HG03571 (cell line): ENCODE measurements at regions not wholly inside any gene's neighbourhood (a gene's known extent, or its start where the extent isn't known, plus 50 kb on each side); places are given as distances from the start of the nearest gene placed in this dataset.

Experiments
- ATAC-seq: cut with Tn5 transposase; IDR thresholded peaks from one replicate; pipeline ENCODE4 v1.9.1; 2021; ENCODE audit not compliant: unreplicated experiment

- no peak for ATAC-seq
These were observed 244.9 kb upstream of the AGA start for GRCh38 chr4:177687117-177687516.

DNA sequence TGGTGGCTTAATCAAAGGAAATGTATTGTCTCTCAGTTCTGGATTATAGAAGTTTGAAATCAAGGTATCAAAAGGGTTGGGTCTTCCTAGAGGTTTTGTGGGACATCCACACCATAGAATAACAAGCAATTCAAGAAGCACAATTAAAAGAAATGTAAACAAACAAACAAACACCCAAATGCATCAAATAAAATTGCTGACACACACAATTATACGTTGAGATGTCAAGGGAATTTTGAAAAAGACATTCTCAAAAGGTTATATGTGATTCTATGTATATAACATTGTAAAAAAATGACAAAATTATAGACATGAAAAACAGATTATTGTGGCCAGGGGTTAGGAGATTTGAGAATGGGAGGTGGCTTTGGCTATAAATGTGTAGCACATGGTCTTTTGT, 250.7 kb upstream of the AGA start:
- ATAC-seq: no peak

DNA sequence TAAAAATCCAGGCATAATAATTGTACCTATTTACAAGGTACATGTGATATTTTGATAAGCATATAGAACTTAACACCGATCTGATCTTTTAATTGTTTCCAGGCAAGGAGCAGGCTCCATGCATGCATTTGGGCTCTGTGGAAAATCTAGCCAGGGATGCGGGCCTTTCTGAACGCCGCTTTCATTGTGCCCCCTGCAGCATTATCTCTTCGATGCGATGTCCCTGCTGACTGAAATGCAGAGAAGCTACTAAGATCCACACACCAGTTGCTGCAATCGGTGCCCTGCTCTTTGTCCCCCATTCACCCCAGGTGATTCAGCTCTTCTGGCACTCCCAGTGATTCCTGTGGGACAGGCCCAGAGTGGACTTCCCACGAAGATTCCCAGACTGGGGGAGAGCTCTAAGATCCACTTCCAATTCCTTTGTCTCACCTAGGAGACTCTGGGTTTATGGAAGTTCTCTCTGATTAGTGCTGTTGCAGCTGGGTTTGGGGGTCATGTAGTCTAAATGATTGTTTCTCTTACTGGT, 254.3 kb upstream of the AGA start:
- no peak for ATAC-seq

DNA sequence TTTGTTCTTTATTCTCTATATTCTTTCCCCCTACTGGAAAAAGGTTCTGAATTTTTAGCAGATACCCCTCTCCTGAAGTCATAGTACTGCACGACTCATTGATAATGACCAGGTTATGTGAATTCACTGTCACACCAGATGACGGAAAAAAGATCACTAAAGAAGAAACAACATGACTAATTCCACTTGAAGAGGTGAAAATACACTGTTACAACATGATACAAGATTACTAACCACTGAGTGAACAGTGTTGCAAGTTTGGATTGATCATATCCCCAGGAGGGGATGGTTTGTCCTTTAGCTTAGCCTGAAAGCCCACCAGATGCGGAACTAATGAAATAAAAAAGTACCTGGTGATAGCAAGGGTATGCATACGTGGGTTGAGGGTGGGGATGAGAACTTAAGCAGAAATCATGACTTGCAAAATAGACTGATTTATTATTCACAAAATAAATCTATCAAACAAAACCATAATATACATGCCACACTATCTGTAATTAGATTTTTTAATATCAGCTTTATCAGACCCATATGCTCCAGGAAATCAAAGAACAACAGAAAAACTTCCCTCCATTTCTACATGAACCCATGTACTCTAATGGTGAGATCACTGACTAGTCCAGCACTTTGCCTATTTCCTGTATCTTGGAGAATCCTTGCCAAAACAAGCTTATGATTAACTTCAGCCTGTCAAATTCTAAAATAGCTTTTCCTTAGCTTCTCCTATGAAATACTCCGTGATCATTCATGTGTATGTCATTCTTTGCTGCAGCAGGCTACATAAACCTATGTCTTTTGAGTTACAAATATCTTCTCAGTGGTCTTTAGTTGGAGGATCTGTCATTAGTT, 257.4 kb upstream of the AGA start:
- ATAC-seq: no peak

DNA sequence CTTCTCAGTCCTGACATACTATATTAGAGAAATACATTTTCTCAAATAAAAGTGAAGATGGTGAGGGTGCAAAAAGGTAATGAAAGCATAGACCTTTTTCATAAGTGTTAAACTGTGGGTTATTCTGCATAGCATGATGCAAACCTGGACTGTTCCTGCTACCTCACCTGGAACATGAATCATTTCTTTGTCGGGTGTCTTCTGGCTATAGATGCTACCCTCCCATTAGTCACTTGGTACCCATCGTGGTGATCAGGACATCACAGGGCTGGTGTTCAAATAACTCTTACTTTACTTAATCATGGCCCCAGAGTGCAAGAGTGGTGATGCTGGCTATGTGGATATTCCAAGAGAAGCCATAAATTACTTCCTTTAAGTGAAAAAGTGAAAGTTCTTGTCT, 264.7 kb upstream of the AGA start:
- ATAC-seq: no peak

DNA sequence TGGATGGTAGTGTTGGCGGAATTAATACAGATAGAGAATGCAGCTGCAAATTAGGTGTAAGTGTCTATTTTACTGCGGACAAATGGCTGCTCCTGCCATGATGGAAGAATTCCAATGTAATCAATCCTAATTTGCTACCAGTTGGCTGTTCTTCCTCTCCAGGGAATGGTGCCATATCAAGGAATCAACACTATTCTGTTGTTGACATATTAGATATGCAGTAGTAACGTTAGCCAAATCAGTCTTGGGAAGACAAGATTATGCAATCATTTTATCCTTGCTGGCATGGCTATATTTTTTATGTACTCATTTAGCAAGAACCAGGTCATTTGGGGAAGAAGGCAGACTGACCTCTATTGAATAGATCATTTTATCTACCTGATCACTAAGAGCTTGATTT, 271.2 kb upstream of the AGA start:
- ATAC-seq: no peak

GRCh38 chr4:177717407-177717806, 275.2 kb upstream of the AGA start:
- no peak for ATAC-seq

GRCh38 chr4:177718514-177718913, 276.3 kb upstream of the AGA start:
- ATAC-seq: no peak

GRCh38 chr4:177726111-177726510, 283.9 kb upstream of the AGA start:
- no peak for ATAC-seq

DNA sequence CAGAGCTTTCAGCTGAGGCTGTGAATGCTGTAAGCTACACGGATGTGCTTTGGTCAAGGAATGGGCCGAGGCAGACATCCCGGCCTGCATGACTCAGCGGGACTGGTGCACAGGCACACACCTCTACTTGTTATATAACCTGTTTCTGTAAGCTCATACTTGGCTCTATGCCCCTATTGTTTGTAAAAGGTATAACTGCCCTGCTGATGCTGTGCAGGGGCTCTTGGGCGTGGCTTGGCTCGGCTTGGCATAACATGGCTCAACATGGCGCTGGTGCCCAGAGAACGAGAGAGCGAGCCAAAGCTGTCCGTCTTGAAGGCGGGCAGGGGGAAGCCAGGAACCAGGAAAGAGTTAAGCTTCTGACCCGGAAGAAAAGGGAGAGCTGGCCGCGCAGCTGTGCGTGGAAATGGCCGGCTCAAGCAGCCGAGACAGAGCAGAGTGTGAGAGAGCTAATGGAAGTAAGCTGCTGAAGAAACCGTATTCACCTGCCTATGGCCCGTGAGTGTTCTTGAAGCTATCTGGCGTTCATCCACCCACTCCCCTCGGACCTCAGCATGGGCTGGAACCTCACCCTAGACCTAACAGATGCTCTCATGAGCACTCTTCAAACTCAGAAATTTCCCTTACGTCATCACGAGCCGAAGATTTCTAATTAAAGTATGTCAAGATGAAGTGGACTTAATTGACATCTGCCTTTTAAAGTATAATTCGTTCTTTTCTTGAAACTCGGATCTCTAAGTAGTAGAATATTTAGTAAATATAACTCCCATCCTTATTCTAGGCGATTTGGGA, 286.3 kb upstream of the AGA start:
- ATAC-seq: no peak

DNA sequence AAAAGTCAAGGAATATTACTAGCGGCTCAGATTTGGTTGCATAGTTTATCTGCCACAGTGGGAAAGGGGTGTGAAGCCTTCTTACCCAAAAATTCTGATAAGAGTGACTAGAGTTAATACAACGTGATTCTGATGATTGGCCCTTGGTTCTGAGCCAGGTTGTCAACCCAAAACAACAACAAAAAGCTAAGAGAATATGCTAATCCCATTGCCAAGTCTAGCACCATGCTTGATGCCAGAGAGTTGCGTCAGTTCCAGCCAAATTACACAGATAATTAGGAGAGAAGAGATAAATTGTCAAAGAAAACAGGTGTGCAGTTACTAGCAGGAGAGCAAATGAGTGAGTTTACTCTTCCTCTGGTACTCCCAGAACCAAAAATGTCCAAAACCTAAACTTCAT, 287.4 kb upstream of the AGA start:
- no peak for ATAC-seq

DNA sequence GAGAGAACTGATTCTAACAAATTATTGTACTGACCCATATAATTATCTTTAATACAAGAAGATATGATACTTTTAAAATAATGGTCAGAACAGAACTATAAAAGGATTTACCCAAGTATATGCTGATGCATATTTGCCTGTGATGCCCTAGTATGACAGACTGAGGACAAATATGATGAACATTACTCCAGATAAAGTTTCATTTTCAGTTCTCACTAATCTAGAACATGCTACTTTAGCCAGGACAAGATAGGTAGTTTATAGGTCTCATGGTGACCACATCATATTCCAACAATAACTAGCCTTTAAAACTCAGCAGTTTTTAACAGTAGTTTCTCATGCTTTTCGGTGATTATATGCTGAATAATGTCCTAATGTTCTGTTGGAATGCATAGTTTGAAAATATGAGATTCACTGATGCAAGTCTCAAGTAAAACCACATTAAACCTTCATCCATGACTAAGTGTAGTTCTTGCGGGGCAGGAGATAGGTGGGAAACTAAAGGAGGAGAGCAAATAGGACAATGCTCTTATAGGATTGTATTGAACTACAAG, 295.2 kb upstream of the AGA start:
- no peak for ATAC-seq

DNA sequence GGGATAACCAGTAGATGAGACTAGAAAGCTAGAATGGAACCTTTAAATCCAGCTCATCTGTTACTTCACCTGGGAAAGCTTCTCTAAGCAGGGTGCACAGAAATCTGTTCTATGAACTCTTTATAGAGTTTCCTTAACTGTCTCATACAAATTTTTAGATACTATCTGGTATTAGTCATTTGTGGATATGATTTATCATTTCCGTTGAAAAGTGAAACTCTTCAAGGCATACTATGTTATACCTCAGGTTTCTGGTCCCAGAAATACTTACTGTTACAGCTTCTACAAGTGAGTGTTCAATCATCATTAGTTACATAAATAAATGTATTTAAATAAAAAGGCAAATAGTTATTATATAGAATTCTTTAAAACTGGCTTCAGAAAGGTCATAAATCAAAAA, 298.3 kb upstream of the AGA start:
- no peak for ATAC-seq

DNA sequence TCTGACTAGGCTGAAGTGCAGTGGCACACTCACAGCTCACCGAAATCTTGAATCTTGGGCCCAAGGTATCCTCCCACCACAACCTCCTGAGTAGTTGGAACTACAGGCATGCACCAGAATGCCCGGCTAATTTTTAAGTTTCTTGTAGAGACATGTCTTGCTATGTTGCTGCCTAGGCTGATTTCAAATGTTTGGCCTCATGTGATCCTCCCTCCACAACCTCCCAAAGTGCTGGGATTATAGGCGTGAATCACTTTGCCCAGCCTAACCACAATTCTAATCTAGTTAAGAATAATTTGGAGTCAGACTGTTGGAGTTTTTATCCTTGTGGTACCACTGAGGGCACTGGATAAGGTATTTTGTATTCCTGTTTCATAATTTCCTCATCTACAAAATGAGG, 317.5 kb upstream of the AGA start:
- no peak for ATAC-seq

DNA sequence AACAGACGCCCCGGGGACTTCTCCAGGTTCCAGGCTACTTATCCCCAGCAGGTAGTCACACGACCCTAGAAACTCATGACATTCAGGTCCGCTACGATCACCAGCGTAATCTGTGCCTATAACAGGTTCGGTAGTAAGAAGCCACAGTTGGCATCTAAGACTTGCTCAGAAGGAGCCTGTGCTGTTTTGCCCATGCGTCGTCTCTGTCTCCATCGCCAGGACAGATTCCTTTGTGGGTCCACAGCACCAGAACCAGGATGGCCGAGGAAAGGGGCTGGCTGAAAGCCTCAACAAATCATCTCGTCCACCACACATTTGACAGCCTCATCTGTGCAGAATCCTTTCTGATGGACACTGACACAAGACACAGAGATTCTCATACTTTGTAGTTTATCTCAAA, 319.5 kb upstream of the AGA start:
- no peak for ATAC-seq

GRCh38 chr4:177769155-177769554, 326.9 kb upstream of the AGA start:
- ATAC-seq: no peak

GRCh38 chr4:177770776-177771175, 328.5 kb upstream of the AGA start:
- ATAC-seq: no peak

DNA sequence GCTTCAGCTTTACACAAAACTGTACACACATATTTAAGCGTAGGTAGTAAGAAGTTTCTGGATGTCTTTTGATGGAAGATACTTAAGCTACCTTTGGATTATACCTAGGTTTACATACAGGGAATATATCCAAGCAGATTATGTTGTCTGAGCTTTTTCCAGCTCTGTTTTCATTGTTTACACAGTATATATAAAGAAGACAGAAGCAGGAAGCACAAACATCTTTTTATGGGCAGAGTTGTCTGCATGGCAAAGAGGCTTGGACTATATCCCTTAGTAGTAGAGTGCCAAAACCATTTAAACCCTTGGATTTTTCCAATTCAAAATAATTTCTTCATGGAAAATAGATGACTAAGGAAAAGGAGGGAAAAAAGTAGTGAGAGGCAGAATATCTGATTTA, 329.4 kb upstream of the AGA start:
- no peak for ATAC-seq

- ATAC-seq: no peak
These were observed 336.4 kb upstream of the AGA start for GRCh38 chr4:177778623-177779022.

DNA sequence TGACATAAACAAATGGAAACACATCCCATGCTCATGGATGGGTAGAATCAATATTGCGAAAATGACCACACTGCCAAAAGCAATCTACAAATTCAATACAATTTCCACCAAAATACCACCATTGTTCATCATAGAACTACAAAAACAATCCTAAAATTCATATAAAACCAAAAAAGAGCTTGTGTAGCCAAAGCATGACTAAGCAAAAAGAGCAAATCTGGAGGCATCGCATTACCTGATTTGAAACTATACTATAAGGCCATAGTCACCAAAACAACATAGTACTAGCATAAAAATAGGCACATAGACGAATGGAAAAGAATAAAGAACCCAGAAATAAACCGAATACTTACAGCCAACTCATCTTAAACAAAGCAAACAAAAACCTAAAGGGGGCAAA, 342.8 kb upstream of the AGA start:
- no peak for ATAC-seq

GRCh38 chr4:177789610-177790009, 347.4 kb upstream of the AGA start:
- no peak for ATAC-seq

DNA sequence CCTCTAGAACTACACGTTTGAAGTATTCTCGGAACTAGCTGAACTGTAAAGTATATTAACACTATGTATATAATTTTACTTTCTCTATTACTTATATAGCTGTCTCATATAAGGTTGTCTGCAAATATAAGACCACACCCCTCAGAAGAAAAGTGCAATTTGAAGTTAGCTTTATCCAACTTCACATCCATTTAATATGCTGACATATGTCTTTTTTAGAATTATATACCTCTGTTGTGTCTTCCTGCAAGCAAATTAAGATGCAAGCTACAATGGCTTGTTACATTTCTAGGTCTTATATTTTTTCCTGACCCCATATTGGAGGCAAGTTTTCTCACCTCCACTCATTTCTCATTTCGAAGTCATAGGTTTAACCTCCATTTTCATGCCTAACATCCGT, 349.0 kb upstream of the AGA start:
- ATAC-seq: no peak
